H9 (cell line): ENCODE measurements at regions not wholly inside any gene's neighbourhood (a gene's known extent, or its start where the extent isn't known, plus 50 kb on each side); places are given as distances from the start of the nearest gene placed in this dataset.

Experiments used
- DNase-seq: peaks from one replicate; pipeline ENCODE4 v3.0.0-alpha.2; 2017
- H2AFZ ChIP-seq: one replicate; pipeline ENCODE4 v1.6.1; 2013; ENCODE audit warnings: mild to moderate bottlenecking, low read length, control low read depth, moderate library complexity
- H2AK5ac ChIP-seq: 2 replicates; pipeline ENCODE4 v1.6.1; 2013; ENCODE audit warnings: low read length, control low read depth, mixed read lengths; ENCODE audit not compliant: insufficient read length
- H2BK120ac ChIP-seq: one replicate; pipeline ENCODE4 v1.6.1; 2013; ENCODE audit warnings: low read depth, mild to moderate bottlenecking, low read length, control low read depth, inconsistent platforms; ENCODE audit not compliant: poor library complexity, severe bottlenecking
- H2BK12ac ChIP-seq: 2 replicates; pipeline ENCODE4 v1.6.1; 2013; ENCODE audit warnings: low read length, control low read depth, mixed read lengths, low read depth; ENCODE audit not compliant: insufficient read length
- H2BK15ac ChIP-seq: 2 replicates; pipeline ENCODE4 v1.6.1; 2013; ENCODE audit warnings: low read depth, low read length, control low read depth
- H2BK20ac ChIP-seq: one replicate; pipeline ENCODE4 v1.6.1; 2013; ENCODE audit warnings: low read depth, mild to moderate bottlenecking, low read length, control low read depth, inconsistent platforms; ENCODE audit not compliant: poor library complexity, severe bottlenecking
- H2BK5ac ChIP-seq: 2 replicates; pipeline ENCODE4 v1.6.1; 2013; ENCODE audit warnings: low read length, control low read depth, mixed read lengths; ENCODE audit not compliant: insufficient read length
- H3K14ac ChIP-seq: 2 replicates; pipeline ENCODE4 v1.6.1; 2013; ENCODE audit warnings: low read length, control low read depth; ENCODE audit not compliant: insufficient read depth
- H3K18ac ChIP-seq: 2 replicates; pipeline ENCODE4 v1.6.1; 2013; ENCODE audit warnings: low read depth, mild to moderate bottlenecking, mixed read lengths, low read length, control low read depth; ENCODE audit not compliant: insufficient read length
- H3K23ac ChIP-seq: 2 replicates; pipeline ENCODE4 v1.6.1; 2013; ENCODE audit warnings: low read length, control low read depth, mixed read lengths, low read depth; ENCODE audit not compliant: insufficient read length
- H3K23me2 ChIP-seq: 2 replicates; pipeline ENCODE4 v1.6.1; 2013; ENCODE audit warnings: low read depth, mild to moderate bottlenecking, mixed read lengths, low read length, control low read depth; ENCODE audit not compliant: insufficient read length, poor library complexity, severe bottlenecking
- H3K27ac ChIP-seq: 2 replicates; pipeline ENCODE4 v1.5.1; 2013; ENCODE audit warnings: low read length, control low read depth, mixed read lengths, low read depth; ENCODE audit not compliant: insufficient read length
- H3K27me3 ChIP-seq: 2 replicates; pipeline ENCODE4 v1.6.1; 2013; ENCODE audit warnings: low read length, control low read depth, inconsistent platforms; ENCODE audit not compliant: insufficient read depth
- H3K4ac ChIP-seq: 2 replicates; pipeline ENCODE4 v1.6.1; 2013; ENCODE audit warnings: low read depth, mild to moderate bottlenecking, control low read depth, inconsistent platforms, low read length, moderate library complexity
- H3K4me1 ChIP-seq: 2 replicates; pipeline ENCODE4 v1.6.1; 2013; ENCODE audit warnings: low read length, control low read depth, inconsistent platforms; ENCODE audit not compliant: insufficient read depth
- H3K4me2 ChIP-seq: 2 replicates; pipeline ENCODE4 v1.6.1; 2013; ENCODE audit warnings: low read length, control low read depth, mixed read lengths; ENCODE audit not compliant: insufficient read length, insufficient read depth
- H3K56ac ChIP-seq: 2 replicates; pipeline ENCODE4 v1.6.1; 2013; ENCODE audit warnings: low read depth, mild to moderate bottlenecking, mixed read lengths, low read length, control low read depth; ENCODE audit not compliant: insufficient read length
- H3K79me1 ChIP-seq: 2 replicates; pipeline ENCODE4 v1.6.1; 2013; ENCODE audit warnings: low read depth, mild to moderate bottlenecking, moderate library complexity, low read length, control low read depth, inconsistent platforms; ENCODE audit not compliant: insufficient read depth, poor library complexity, severe bottlenecking
- H3K79me2 ChIP-seq: 2 replicates; pipeline ENCODE4 v1.6.1; 2013; ENCODE audit warnings: low read length, control low read depth, inconsistent platforms; ENCODE audit not compliant: insufficient read depth
- H3K9ac ChIP-seq: 2 replicates; pipeline ENCODE4 v1.6.1; 2013; ENCODE audit warnings: low read length, control low read depth, mixed read lengths; ENCODE audit not compliant: insufficient read length; ENCODE audit errors: extremely low read depth
- H3K9me3 ChIP-seq: one replicate; pipeline ENCODE4 v1.6.1; 2013; ENCODE audit warnings: low read depth, low read length, inconsistent platforms; ENCODE audit not compliant: control insufficient read depth
- H3T11ph ChIP-seq: one replicate; pipeline ENCODE4 v1.6.1; 2013; ENCODE audit warnings: mild to moderate bottlenecking, low read length, control low read depth, inconsistent platforms
- H4K20me1 ChIP-seq: one replicate; pipeline ENCODE4 v1.6.1; 2013; ENCODE audit not compliant: control insufficient read depth, insufficient read length, insufficient read depth
- H4K5ac ChIP-seq: 2 replicates; pipeline ENCODE4 v1.6.1; 2013; ENCODE audit warnings: low read depth, mild to moderate bottlenecking, mixed read lengths, low read length, control low read depth; ENCODE audit not compliant: insufficient read length
- H4K8ac ChIP-seq: replicated peaks from 2 replicates; pipeline ENCODE4 v1.6.1; 2013; ENCODE audit warnings: low read length, control low read depth, mixed read lengths, low read depth; ENCODE audit not compliant: insufficient read length
- H4K91ac ChIP-seq: 2 replicates; pipeline ENCODE4 v1.6.1; 2013; ENCODE audit warnings: low read depth, mild to moderate bottlenecking, moderate library complexity, mixed read lengths, low read length, control low read depth; ENCODE audit not compliant: insufficient read length
- H3K27ac Mint-ChIP-seq, 3 experiments: 2 replicates in 2 of 3; 3 replicates in 1 of 3; pipeline ENCODE4 v1.8.0; 2020 to 2021; ENCODE audit warnings: mixed read lengths in 3 of 3, mild to moderate bottlenecking in 1 of 3, moderate library complexity in 1 of 3
- H3K27me3 Mint-ChIP-seq: 2 replicates; pipeline ENCODE4 v1.8.0; 2021; ENCODE audit warnings: low read depth, mild to moderate bottlenecking, moderate library complexity, mixed read lengths
- H3K36me3 Mint-ChIP-seq, 3 experiments: 2 replicates in 2 of 3; 3 replicates in 1 of 3; pipeline ENCODE4 v1.8.0; 2020 to 2021; ENCODE audit warnings: low read depth in 3 of 3, mixed read lengths in 3 of 3; ENCODE audit not compliant: insufficient read depth in 1 of 3
- H3K4me1 Mint-ChIP-seq, 2 experiments: 2 replicates each; pipeline ENCODE4 v1.8.0; 2020; ENCODE audit warnings: mixed read lengths in 2 of 2
- H3K4me3 Mint-ChIP-seq, 2 experiments: 2 replicates in 1 of 2; 3 replicates in 1 of 2; pipeline ENCODE4 v1.8.0; 2020 to 2021; ENCODE audit warnings: mild to moderate bottlenecking in 2 of 2, mixed read lengths in 2 of 2, moderate library complexity in 1 of 2
- H3K9me3 Mint-ChIP-seq, 2 experiments: 2 replicates in 1 of 2; 3 replicates in 1 of 2; pipeline ENCODE4 v1.8.0; 2020; ENCODE audit warnings: mild to moderate bottlenecking in 2 of 2, mixed read lengths in 2 of 2, moderate library complexity in 1 of 2
- CTCF ChIP-seq: fragments of 200-600 bp; sonication (generic); conservative IDR thresholded peaks from 3 replicates; pipeline ENCODE4 v1.8.0; 2021; ENCODE audit warnings: antibody characterized with exemption, mild to moderate bottlenecking

GRCh38 chr14:66152302-66152701 is 333.9 kb upstream of the CCDC196 start:
- no peak overlapping the region for H4K91ac ChIP-seq
- no peak overlapping the region for H3T11ph ChIP-seq
- no peak overlapping the region for H3K27ac ChIP-seq
- H2BK120ac ChIP-seq: no peak overlapping the region
- H2BK20ac ChIP-seq: no peak overlapping the region
- H4K20me1 ChIP-seq: no peaks in the 10 kb centered on the region
- no peak overlapping the region for H2BK12ac ChIP-seq
- no peaks in the 10 kb centered on the region for H3K79me2 ChIP-seq
- H3K27ac Mint-ChIP-seq: no peak overlapping the region; a peak in 1 of 7 replicates
- H3K27me3 Mint-ChIP-seq: no peaks in the 10 kb centered on the region; the same call in 1 of the 2 replicates
- no peak for TF ChIP-seq CTCF
- no peaks in the 10 kb centered on the region for H3K4me1 ChIP-seq
- no peak overlapping the region for H2BK5ac ChIP-seq
- no peak overlapping the region for H4K5ac ChIP-seq
- no peak overlapping the region for H3K18ac ChIP-seq
- no peak overlapping the region for H3K4ac ChIP-seq
- no peak overlapping the region for H3K56ac ChIP-seq
- no peaks in the 10 kb centered on the region; a peak in 1 of 7 replicates for H3K36me3 Mint-ChIP-seq
- H2BK15ac ChIP-seq: no peak overlapping the region
- H3K4me1 Mint-ChIP-seq: no peaks in the 10 kb centered on the region
- H2AFZ ChIP-seq: no peak overlapping the region
- H3K23me2 ChIP-seq: no peaks in the 10 kb centered on the region
- H3K27me3 ChIP-seq: no peaks in the 10 kb centered on the region
- no peak overlapping the region for H4K8ac ChIP-seq
- no peak overlapping the region for H3K23ac ChIP-seq
- H2AK5ac ChIP-seq: no peak overlapping the region
- H3K79me1 ChIP-seq: no peaks in the 10 kb centered on the region
- DNase-seq: no peak
- peaks cover 0 to 6% of the 10 kb centered on the region in 2 experiments; a peak in 2 of 5 replicates for H3K9me3 Mint-ChIP-seq
- H3K14ac ChIP-seq: no peak overlapping the region
- H3K4me3 Mint-ChIP-seq: no peak overlapping the region
- H3K9me3 ChIP-seq: no peaks in the 10 kb centered on the region
- no peak overlapping the region for H3K9ac ChIP-seq
- no peak overlapping the region for H3K4me2 ChIP-seq
